ENCODE measurements at regions not wholly inside any gene's neighbourhood (a gene's known extent, or its start where the extent isn't known, plus 50 kb on each side); places are given as distances from the start of the nearest gene placed in this dataset.

- Histone ChIP-seq H3F3A (replicated peaks; ENCODE audit: low read depth) (no peaks in the 10 kb centered on the region), H3K27me3 (ENCODE audit: insufficient read depth) (no peaks in the 10 kb centered on the region), H3K4me2 (no peak overlapping the region), H3K79me2 (replicated peaks; ENCODE audit: insufficient read depth) (no peaks in the 10 kb centered on the region), H3K9me2 (ENCODE audit: insufficient read depth) (peaks cover 18% of the 10 kb centered on the region; the same call in 1 of the 2 replicates), H3K4me1 (ENCODE audit: insufficient read depth) (0 out of 2 replicates have a peak, but pooled peaks cover 3% of the 10 kb centered on the region), H3K27ac (ENCODE audit: low read depth) (no peak overlapping the region), H4K20me1 (replicated peaks; ENCODE audit: insufficient read depth) (no peaks in the 10 kb centered on the region), H2AFZ (no peak overlapping the region), H3K4me3 (no peak overlapping the region), H3K36me3 (ENCODE audit: insufficient read depth) (peaks cover 6% of the 10 kb centered on the region; the same call in 1 of the 2 replicates)
- Mint-ChIP-seq H3K36me3 (ENCODE audit: low read depth) (peaks cover 13% of the 10 kb centered on the region; the same call in 2 of the 3 replicates), H3K27ac (no peak overlapping the region), H3K9me3 (peaks cover 25% of the 10 kb centered on the region), H3K4me1 (peaks cover 4% of the 10 kb centered on the region; the same call in 1 of the 3 replicates), H3K4me3 (no peak overlapping the region), H3K27me3 (ENCODE audit: insufficient read depth, low read depth, poor library complexity) (no peaks in the 10 kb centered on the region)
- no peak for ATAC-seq
- TF ChIP-seq POLR2AphosphoS5 (IDR thresholded peaks at IDR 0.05; ENCODE audit: low read depth) (no peak), NANOG (IDR thresholded peaks at IDR 0.05; ENCODE audit: borderline replicate concordance) (no peak), ZNF462 (CRISPR knock-in tag; IDR thresholded peaks at IDR 0.05) (no peak), EZH2 (IDR thresholded peaks at IDR 0.05; ENCODE audit: low read depth, unreplicated experiment) (no peak), ZNF331 (CRISPR knock-in tag; IDR thresholded peaks at IDR 0.05; ENCODE audit: low read depth) (no peak), EZH2phosphoT487 (IDR thresholded peaks at IDR 0.05; ENCODE audit: unreplicated experiment) (no peak), CREB1 (CRISPR knock-in tag; IDR thresholded peaks at IDR 0.05; ENCODE audit: low read depth) (no peak), ETS1 (IDR thresholded peaks at IDR 0.05) (no peak), STAT1 (IDR thresholded peaks at IDR 0.05; ENCODE audit: unreplicated experiment) (no peak), JUNB (IDR thresholded peaks at IDR 0.05; ENCODE audit: unreplicated experiment) (no peak), ZNF114 (CRISPR knock-in tag; IDR thresholded peaks at IDR 0.05) (no peak)
- TF ChIP-seq, protein P1, sequence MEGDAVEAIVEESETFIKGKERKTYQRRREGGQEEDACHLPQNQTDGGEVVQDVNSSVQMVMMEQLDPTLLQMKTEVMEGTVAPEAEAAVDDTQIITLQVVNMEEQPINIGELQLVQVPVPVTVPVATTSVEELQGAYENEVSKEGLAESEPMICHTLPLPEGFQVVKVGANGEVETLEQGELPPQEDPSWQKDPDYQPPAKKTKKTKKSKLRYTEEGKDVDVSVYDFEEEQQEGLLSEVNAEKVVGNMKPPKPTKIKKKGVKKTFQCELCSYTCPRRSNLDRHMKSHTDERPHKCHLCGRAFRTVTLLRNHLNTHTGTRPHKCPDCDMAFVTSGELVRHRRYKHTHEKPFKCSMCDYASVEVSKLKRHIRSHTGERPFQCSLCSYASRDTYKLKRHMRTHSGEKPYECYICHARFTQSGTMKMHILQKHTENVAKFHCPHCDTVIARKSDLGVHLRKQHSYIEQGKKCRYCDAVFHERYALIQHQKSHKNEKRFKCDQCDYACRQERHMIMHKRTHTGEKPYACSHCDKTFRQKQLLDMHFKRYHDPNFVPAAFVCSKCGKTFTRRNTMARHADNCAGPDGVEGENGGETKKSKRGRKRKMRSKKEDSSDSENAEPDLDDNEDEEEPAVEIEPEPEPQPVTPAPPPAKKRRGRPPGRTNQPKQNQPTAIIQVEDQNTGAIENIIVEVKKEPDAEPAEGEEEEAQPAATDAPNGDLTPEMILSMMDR (conservative IDR thresholded peaks at IDR 0.05; ENCODE audit: low read depth in 2 of 2) = no peak
- TF ChIP-seq, protein P2, sequence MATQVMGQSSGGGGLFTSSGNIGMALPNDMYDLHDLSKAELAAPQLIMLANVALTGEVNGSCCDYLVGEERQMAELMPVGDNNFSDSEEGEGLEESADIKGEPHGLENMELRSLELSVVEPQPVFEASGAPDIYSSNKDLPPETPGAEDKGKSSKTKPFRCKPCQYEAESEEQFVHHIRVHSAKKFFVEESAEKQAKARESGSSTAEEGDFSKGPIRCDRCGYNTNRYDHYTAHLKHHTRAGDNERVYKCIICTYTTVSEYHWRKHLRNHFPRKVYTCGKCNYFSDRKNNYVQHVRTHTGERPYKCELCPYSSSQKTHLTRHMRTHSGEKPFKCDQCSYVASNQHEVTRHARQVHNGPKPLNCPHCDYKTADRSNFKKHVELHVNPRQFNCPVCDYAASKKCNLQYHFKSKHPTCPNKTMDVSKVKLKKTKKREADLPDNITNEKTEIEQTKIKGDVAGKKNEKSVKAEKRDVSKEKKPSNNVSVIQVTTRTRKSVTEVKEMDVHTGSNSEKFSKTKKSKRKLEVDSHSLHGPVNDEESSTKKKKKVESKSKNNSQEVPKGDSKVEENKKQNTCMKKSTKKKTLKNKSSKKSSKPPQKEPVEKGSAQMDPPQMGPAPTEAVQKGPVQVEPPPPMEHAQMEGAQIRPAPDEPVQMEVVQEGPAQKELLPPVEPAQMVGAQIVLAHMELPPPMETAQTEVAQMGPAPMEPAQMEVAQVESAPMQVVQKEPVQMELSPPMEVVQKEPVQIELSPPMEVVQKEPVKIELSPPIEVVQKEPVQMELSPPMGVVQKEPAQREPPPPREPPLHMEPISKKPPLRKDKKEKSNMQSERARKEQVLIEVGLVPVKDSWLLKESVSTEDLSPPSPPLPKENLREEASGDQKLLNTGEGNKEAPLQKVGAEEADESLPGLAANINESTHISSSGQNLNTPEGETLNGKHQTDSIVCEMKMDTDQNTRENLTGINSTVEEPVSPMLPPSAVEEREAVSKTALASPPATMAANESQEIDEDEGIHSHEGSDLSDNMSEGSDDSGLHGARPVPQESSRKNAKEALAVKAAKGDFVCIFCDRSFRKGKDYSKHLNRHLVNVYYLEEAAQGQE (IDR thresholded peaks at IDR 0.05; ENCODE audit: unreplicated experiment) = no peak
- DNase-seq (ENCODE audit: low spot score) = no peak
Measured at GRCh38 chr3:64936556-64936955, 248.8 kb upstream of the ADAMTS9 start.
